HCT116 (cell line): ENCODE measurements at regions not wholly inside any gene's neighbourhood (a gene's known extent, or its start where the extent isn't known, plus 50 kb on each side); places are given as distances from the start of the nearest gene placed in this dataset.

Experiments used
- CEBPB ChIP-seq: IDR thresholded peaks from 2 replicates; pipeline ENCODE4 v1.6.1; 2012; ENCODE audit warnings: low read depth
- CTCF ChIP-seq, 3 experiments: fragments of 200-600 bp in 1 of 3; sonication (generic) in 1 of 3; IDR thresholded peaks in 2 of 3; conservative IDR thresholded peaks in 1 of 3; 2 replicates each; pipeline ENCODE4 v1.5.1; 2012 to 2017; ENCODE audit warnings: low read depth in 2 of 3, low read length in 2 of 3, antibody characterized with exemption in 1 of 3, borderline replicate concordance in 1 of 3, control low read depth in 1 of 3, mild to moderate bottlenecking in 1 of 3, mixed read lengths in 1 of 3, mixed run types in 1 of 3, moderate library complexity in 1 of 3; ENCODE audit not compliant: insufficient read depth in 1 of 3
- EGR1 ChIP-seq: IDR thresholded peaks from 2 replicates; pipeline ENCODE4 v1.6.1; 2012; ENCODE audit warnings: low read depth
- EZH2 ChIP-seq: fragments of 200-600 bp; sonication (generic); IDR thresholded peaks from 2 replicates; pipeline ENCODE4 v1.6.1; 2017; ENCODE audit warnings: antibody characterized with exemption, mixed run types
- FOSL1 ChIP-seq: IDR thresholded peaks from 2 replicates; pipeline ENCODE4 v1.6.1; 2012; ENCODE audit warnings: low read depth
- JUND ChIP-seq: IDR thresholded peaks from 2 replicates; pipeline ENCODE4 v1.6.1; 2012
- MAX ChIP-seq: IDR thresholded peaks from 2 replicates; pipeline ENCODE4 v1.6.1; 2012
- POLR2A ChIP-seq: IDR thresholded peaks from 2 replicates; pipeline ENCODE4 v1.7.0; 2011; ENCODE audit warnings: borderline replicate concordance; ENCODE audit not compliant: insufficient read depth, insufficient read length; ENCODE audit errors: extremely low read depth
- POLR2AphosphoS5 ChIP-seq: IDR thresholded peaks from 2 replicates; pipeline ENCODE4 v1.6.1; 2011; ENCODE audit warnings: mild to moderate bottlenecking, low read depth, low read length, moderate library complexity
- RAD21 ChIP-seq: IDR thresholded peaks from 2 replicates; pipeline ENCODE4 v1.6.1; 2012; ENCODE audit warnings: low read depth, mild to moderate bottlenecking
- REST ChIP-seq: IDR thresholded peaks from 2 replicates; pipeline ENCODE4 v1.6.1; 2012; ENCODE audit warnings: low read depth
- SIN3A ChIP-seq: IDR thresholded peaks from 2 replicates; pipeline ENCODE4 v1.6.1; 2012; ENCODE audit warnings: low read depth
- SP1 ChIP-seq: IDR thresholded peaks from 2 replicates; pipeline ENCODE4 v1.6.1; 2012; ENCODE audit warnings: low read depth
- ZNF274 ChIP-seq: fragments of 200-500 bp; sonication (Bioruptor generic); IDR thresholded peaks from 2 replicates; pipeline ENCODE4 v1.6.1; 2014; ENCODE audit warnings: mild to moderate bottlenecking, low read depth, low read length, inconsistent platforms

GRCh38 chr2:83143946-83144345 lies 1315.1 kb downstream of the SUCLG1 start:
- no peak for TF ChIP-seq ZNF274
- TF ChIP-seq REST, result no peak
- no peak for TF ChIP-seq CTCF (IDR thresholded peaks at IDR 0.05 in 2 of 3, conservative IDR thresholded peaks at IDR 0.05 in 1 of 3; ENCODE audit: borderline replicate concordance in 1 of 3, insufficient read depth in 1 of 3, low read depth in 2 of 3, low read length in 2 of 3)
- no peak for TF ChIP-seq SIN3A
- TF ChIP-seq SP1, result no peak
- no peak for TF ChIP-seq POLR2A
- no peak for TF ChIP-seq EZH2
- TF ChIP-seq EGR1, result no peak
- no peak for TF ChIP-seq CEBPB
- TF ChIP-seq JUND, result no peak
- no peak for TF ChIP-seq RAD21
- TF ChIP-seq MAX, result no peak
- no peak for TF ChIP-seq POLR2AphosphoS5
- no peak for TF ChIP-seq FOSL1
